Activated CD4-positive, alpha-beta memory T cell treated with anti-CD3 and anti-CD28 coated beads, Interleukin-2, amount 10 ng/mL, durations not matched to agents 7 days and 5 days (primary cell): ENCODE measurements at regions not wholly inside any gene's neighbourhood (a gene's known extent, or its start where the extent isn't known, plus 50 kb on each side); places are given as distances from the start of the nearest gene placed in this dataset.

ENCODE experiments used
- CTCF ChIA-PET: fragments of 350-600 bp; sonication (Branson Sonifier 250); formaldehyde crosslinking; loops from one replicate; lab custom pipeline; 2021; ENCODE audit warnings: antibody characterized with exemption, inconsistent platforms; lab: Charles Lee
- POLR2A ChIA-PET: fragments of 350-600 bp; sonication (Branson Sonifier 250); formaldehyde crosslinking; loops from one replicate; lab custom pipeline; 2021; ENCODE audit warnings: antibody characterized with exemption; lab: Charles Lee
- DNase-seq: peaks from one replicate; pipeline ENCODE4 v3.0.0-alpha.2; 2020
- H3K27ac Mint-ChIP-seq: one replicate; pipeline ENCODE4 v1.8.0; 2021; ENCODE audit warnings: mild to moderate bottlenecking, mixed read lengths
- H3K27me3 Mint-ChIP-seq: one replicate; pipeline ENCODE4 v1.8.0; 2021; ENCODE audit warnings: mixed read lengths
- H3K36me3 Mint-ChIP-seq: one replicate; pipeline ENCODE4 v1.8.0; 2021; ENCODE audit warnings: low read depth, mixed read lengths
- H3K4me1 Mint-ChIP-seq: one replicate; pipeline ENCODE4 v1.8.0; 2021; ENCODE audit warnings: mixed read lengths
- H3K4me3 Mint-ChIP-seq: one replicate; pipeline ENCODE4 v1.8.0; 2021; ENCODE audit warnings: mild to moderate bottlenecking, mixed read lengths
- H3K9me3 Mint-ChIP-seq: one replicate; pipeline ENCODE4 v1.8.0; 2021; ENCODE audit warnings: mixed read lengths

GRCh38 chr5:89351975-89352374, 469.0 kb upstream of the MEF2C start:
- ChIA-PET POLR2A (no interaction called here), CTCF (no interaction called here)
- H3K4me3 Mint-ChIP-seq, result no peak overlapping the region

GRCh38 chr5:89351222-89351621, 468.2 kb upstream of the MEF2C start:
- ChIA-PET CTCF (no interaction called here), POLR2A (no interaction called here)
- Mint-ChIP-seq H3K27me3 (no peaks in the 10 kb centered on the region), H3K9me3 (peaks cover 4% of the 10 kb centered on the region), H3K4me1 (no peaks in the 10 kb centered on the region), H3K4me3 (no peak overlapping the region), H3K27ac (no peak overlapping the region), H3K36me3 (no peaks in the 10 kb centered on the region)
- no peak for DNase-seq

More at GRCh38 chr5:89351975-89352374, 469.0 kb upstream of the MEF2C start:
- H3K27me3 Mint-ChIP-seq, result no peaks in the 10 kb centered on the region
- DNase-seq, result no peak
- no peaks in the 10 kb centered on the region for H3K36me3 Mint-ChIP-seq
- peaks cover 4% of the 10 kb centered on the region for H3K9me3 Mint-ChIP-seq
- no peak overlapping the region for H3K27ac Mint-ChIP-seq
- no peaks in the 10 kb centered on the region for H3K4me1 Mint-ChIP-seq

GRCh38 chr5:89350684-89351083, 467.7 kb upstream of the MEF2C start:
- Mint-ChIP-seq H3K36me3 (no peaks in the 10 kb centered on the region), H3K9me3 (peaks cover 4% of the 10 kb centered on the region), H3K4me3 (no peak overlapping the region), H3K4me1 (no peaks in the 10 kb centered on the region), H3K27me3 (no peaks in the 10 kb centered on the region), H3K27ac (no peak overlapping the region)
- CTCF ChIA-PET, result no interaction called here
- POLR2A ChIA-PET, result no interaction called here
- DNase-seq, result no peak

- H3K4me3 Mint-ChIP-seq, result no peak overlapping the region
- CTCF ChIA-PET, result no interaction called here
- H3K9me3 Mint-ChIP-seq, result peaks cover 4% of the 10 kb centered on the region
- H3K4me1 Mint-ChIP-seq, result no peaks in the 10 kb centered on the region
- H3K27me3 Mint-ChIP-seq, result no peaks in the 10 kb centered on the region
- DNase-seq, result no peak
- H3K36me3 Mint-ChIP-seq, result no peaks in the 10 kb centered on the region
- no peak overlapping the region for H3K27ac Mint-ChIP-seq
- POLR2A ChIA-PET, result no interaction called here
Observed at GRCh38 chr5:89349246-89349980, 466.4 kb upstream of the MEF2C start.

- H3K27me3 Mint-ChIP-seq, result no peaks in the 10 kb centered on the region
- no peaks in the 10 kb centered on the region for H3K4me1 Mint-ChIP-seq
Observed at GRCh38 chr5:89346573-89346972, 463.6 kb upstream of the MEF2C start.

GRCh38 chr5:89343666-89344065, 460.7 kb upstream of the MEF2C start:
- no peaks in the 10 kb centered on the region for H3K27me3 Mint-ChIP-seq
- no peak overlapping the region for H3K27ac Mint-ChIP-seq
- no peak overlapping the region for H3K4me3 Mint-ChIP-seq
- H3K4me1 Mint-ChIP-seq, result no peaks in the 10 kb centered on the region
- no peaks in the 10 kb centered on the region for H3K36me3 Mint-ChIP-seq
- DNase-seq, result no peak
- no peaks in the 10 kb centered on the region for H3K9me3 Mint-ChIP-seq
- ChIA-PET POLR2A (no interaction called here), CTCF (no interaction called here)

More at GRCh38 chr5:89346573-89346972, 463.6 kb upstream of the MEF2C start:
- no peaks in the 10 kb centered on the region for H3K36me3 Mint-ChIP-seq
- no peaks in the 10 kb centered on the region for H3K9me3 Mint-ChIP-seq
- no peak overlapping the region for H3K4me3 Mint-ChIP-seq
- no peak overlapping the region for H3K27ac Mint-ChIP-seq
- DNase-seq, result no peak
- ChIA-PET POLR2A (no interaction called here), CTCF (interaction anchor here (0.7 kb wide), 1 partner anchor 1213 kb away, joined by 3 read pairs; no protein-coding TSS in a partner anchor)

GRCh38 chr5:89342106-89342876, 459.3 kb upstream of the MEF2C start:
- Mint-ChIP-seq H3K27ac (no peak overlapping the region), H3K4me3 (no peak overlapping the region), H3K36me3 (no peaks in the 10 kb centered on the region), H3K4me1 (no peaks in the 10 kb centered on the region), H3K27me3 (no peaks in the 10 kb centered on the region), H3K9me3 (no peaks in the 10 kb centered on the region)
- no peak for DNase-seq
- ChIA-PET CTCF (no interaction called here), POLR2A (no interaction called here)

GRCh38 chr5:89338935-89339334, 456.0 kb upstream of the MEF2C start:
- DNase-seq, result no peak
- Mint-ChIP-seq H3K4me3 (no peak overlapping the region), H3K27ac (no peak overlapping the region), H3K9me3 (no peaks in the 10 kb centered on the region), H3K36me3 (no peaks in the 10 kb centered on the region), H3K4me1 (no peaks in the 10 kb centered on the region), H3K27me3 (no peaks in the 10 kb centered on the region)
- CTCF ChIA-PET, result no interaction called here
- POLR2A ChIA-PET, result no interaction called here

- H3K36me3 Mint-ChIP-seq, result no peaks in the 10 kb centered on the region
- no peaks in the 10 kb centered on the region for H3K27me3 Mint-ChIP-seq
- ChIA-PET POLR2A (no interaction called here), CTCF (no interaction called here)
- no peaks in the 10 kb centered on the region for H3K4me1 Mint-ChIP-seq
- H3K4me3 Mint-ChIP-seq, result no peak overlapping the region
- DNase-seq, result no peak
- H3K9me3 Mint-ChIP-seq, result no peaks in the 10 kb centered on the region
- no peak overlapping the region for H3K27ac Mint-ChIP-seq
Observed at GRCh38 chr5:89336111-89336510, 453.1 kb upstream of the MEF2C start.

GRCh38 chr5:89330140-89330539, 447.2 kb upstream of the MEF2C start:
- POLR2A ChIA-PET, result no interaction called here
- no peaks in the 10 kb centered on the region for H3K36me3 Mint-ChIP-seq
- H3K27ac Mint-ChIP-seq, result no peak overlapping the region
- no peak overlapping the region for H3K4me3 Mint-ChIP-seq
- CTCF ChIA-PET, result no interaction called here
- H3K9me3 Mint-ChIP-seq, result peaks cover 2% of the 10 kb centered on the region
- DNase-seq, result no peak
- H3K27me3 Mint-ChIP-seq, result no peaks in the 10 kb centered on the region
- no peaks in the 10 kb centered on the region for H3K4me1 Mint-ChIP-seq

GRCh38 chr5:89327608-89328007, 444.6 kb upstream of the MEF2C start:
- ChIA-PET POLR2A (no interaction called here), CTCF (no interaction called here)
- Mint-ChIP-seq H3K27me3 (no peaks in the 10 kb centered on the region), H3K4me3 (no peak overlapping the region), H3K36me3 (no peaks in the 10 kb centered on the region), H3K9me3 (peaks cover 2% of the 10 kb centered on the region), H3K27ac (no peak overlapping the region), H3K4me1 (no peaks in the 10 kb centered on the region)
- no peak for DNase-seq

- no peak overlapping the region for H3K27ac Mint-ChIP-seq
- H3K36me3 Mint-ChIP-seq, result no peaks in the 10 kb centered on the region
- POLR2A ChIA-PET, result no interaction called here
- H3K4me1 Mint-ChIP-seq, result no peaks in the 10 kb centered on the region
- DNase-seq, result no peak
- H3K4me3 Mint-ChIP-seq, result no peak overlapping the region
- no peaks in the 10 kb centered on the region for H3K27me3 Mint-ChIP-seq
- peaks cover 2% of the 10 kb centered on the region for H3K9me3 Mint-ChIP-seq
- CTCF ChIA-PET, result no interaction called here
Observed at GRCh38 chr5:89324990-89325389, 442.0 kb upstream of the MEF2C start.

GRCh38 chr5:89320421-89321277, 437.7 kb upstream of the MEF2C start:
- H3K27me3 Mint-ChIP-seq, result no peaks in the 10 kb centered on the region
- POLR2A ChIA-PET, result no interaction called here
- DNase-seq, result no peak
- no peak overlapping the region for H3K27ac Mint-ChIP-seq
- no peaks in the 10 kb centered on the region for H3K36me3 Mint-ChIP-seq
- CTCF ChIA-PET, result no interaction called here
- H3K4me3 Mint-ChIP-seq, result no peak overlapping the region
- no peaks in the 10 kb centered on the region for H3K4me1 Mint-ChIP-seq
- peaks cover 2% of the 10 kb centered on the region for H3K9me3 Mint-ChIP-seq
